Left cardiac atrium (tissue), 4 donors: ENCODE measurements at regions not wholly inside any gene's neighbourhood (a gene's known extent, or its start where the extent isn't known, plus 50 kb on each side); places are given as distances from the start of the nearest gene placed in this dataset.

Experiments
- ATAC-seq, 2 donors: fragments of 200-7000 bp; cut with Tn5 transposase; one replicate each; pipeline ENCODE4 v1.9.1; 2020; ENCODE audit warnings: mild to moderate bottlenecking in 2 of 2, moderate library complexity in 2 of 2
- DNase-seq: peaks from one replicate; pipeline ENCODE4 v3.0.0-alpha.2; 2020
- intact Hi-C, 2 donors: fragments of 100-400 bp; cut with DNase I; formaldehyde crosslinking; loops; one replicate each; pipeline versions ENCODE4 v1.14.1 to v1.15.1; 2022 to 2023
- donor health status: DM: no; HTN: yes; CAD: no.
- donor health status: DM: no; HTN: yes; CAD: no; lungs with severe emphysema.
- donor health status: DM: yes; HTN: yes; CAD: no.
- donor health status: Dilated cardiomyopathy.

- intact Hi-C loops, result loop anchor here in 1 of 2 donors (5.0 kb wide), 1 partner anchor 312 kb away; no protein-coding TSS in a partner anchor
- DNase-seq (no peak), ATAC-seq (no peak)
These were observed 134.2 kb downstream of the ELAPOR2 start for GRCh38 chr7:86925221-86925620.

- DNase-seq, result no peak
- no peak for ATAC-seq
- intact Hi-C loops, result no loop called here
These were observed 135.9 kb downstream of the ELAPOR2 start for GRCh38 chr7:86923527-86923926.

GRCh38 chr7:86920154-86920553, 139.3 kb downstream of the ELAPOR2 start:
- ATAC-seq, result no peak
- no peak for DNase-seq
- intact Hi-C loops, result no loop called here

GRCh38 chr7:86918245-86918644, 141.2 kb downstream of the ELAPOR2 start:
- intact Hi-C loops, result no loop called here
- no peak for DNase-seq
- ATAC-seq, result no peak

GRCh38 chr7:86916277-86916825, 143.1 kb downstream of the ELAPOR2 start:
- intact Hi-C loops, result no loop called here
- no peak for ATAC-seq

GRCh38 chr7:86914551-86914950, 144.9 kb downstream of the ELAPOR2 start:
- intact Hi-C loops, result no loop called here
- no peak for DNase-seq
- ATAC-seq, result no peak

More at GRCh38 chr7:86916277-86916825, 143.1 kb downstream of the ELAPOR2 start:
- no peak for DNase-seq
